HepG2 (cell line): ENCODE measurements at regions not wholly inside any gene's neighbourhood (a gene's known extent, or its start where the extent isn't known, plus 50 kb on each side); places are given as distances from the start of the nearest gene placed in this dataset.

Source experiments
- GFI1 ChIP-seq: sonication (generic); formaldehyde crosslinking; IDR thresholded peaks from 2 replicates; pipeline ENCODE4 v1.5.0; 2020; ENCODE audit warnings: missing genetic modification reagents, mild to moderate bottlenecking, borderline replicate concordance
- GLI4 ChIP-seq: sonication (generic); formaldehyde crosslinking; IDR thresholded peaks from 2 replicates; pipeline ENCODE4 v1.5.1; 2020; ENCODE audit warnings: missing genetic modification reagents, mild to moderate bottlenecking, moderate library complexity, borderline replicate concordance
- HHEX ChIP-seq: IDR thresholded peaks from 2 replicates; pipeline ENCODE4 v1.6.1; 2016; ENCODE audit warnings: control low read depth
- HOXA9 ChIP-seq: sonication (generic); formaldehyde crosslinking; IDR thresholded peaks from 2 replicates; pipeline ENCODE4 v1.8.1; 2022; ENCODE audit warnings: missing genetic modification reagents, mild to moderate bottlenecking, moderate library complexity, borderline replicate concordance
- IKZF4 ChIP-seq: sonication (generic); formaldehyde crosslinking; IDR thresholded peaks from 2 replicates; pipeline ENCODE4 v1.5.1; 2020; ENCODE audit warnings: borderline replicate concordance, mild to moderate bottlenecking, low read depth, missing genetic modification reagents; ENCODE audit errors: not compliant biosample characterization
- KDM5B ChIP-seq: sonication (generic); formaldehyde crosslinking; IDR thresholded peaks from 2 replicates; pipeline ENCODE4 v1.4.0; 2020; ENCODE audit warnings: missing genetic modification reagents, mild to moderate bottlenecking, borderline replicate concordance
- RNF2 ChIP-seq: fragments of 450-650 bp; conservative IDR thresholded peaks from 2 replicates; pipeline ENCODE4 v1.6.1; 2016; ENCODE audit warnings: low read depth
- RXRB ChIP-seq: IDR thresholded peaks from 2 replicates; pipeline ENCODE4 v1.6.1; 2016; ENCODE audit warnings: borderline replicate concordance, missing genetic modification reagents, missing compliant biosample characterization
- ZC3H13 ChIP-seq: sonication (generic); formaldehyde crosslinking; IDR thresholded peaks from 2 replicates; pipeline ENCODE4 v1.8.1; 2023; ENCODE audit warnings: mild to moderate bottlenecking, missing genetic modification reagents, moderate library complexity
- ZNF432 ChIP-seq: sonication (generic); formaldehyde crosslinking; IDR thresholded peaks from 2 replicates; pipeline ENCODE4 v1.5.0; 2020; ENCODE audit warnings: missing genetic modification reagents, mild to moderate bottlenecking, borderline replicate concordance
- ZNF543 ChIP-seq: sonication (generic); formaldehyde crosslinking; IDR thresholded peaks from 2 replicates; pipeline ENCODE4 v1.4.0; 2020; ENCODE audit warnings: mild to moderate bottlenecking, missing genetic modification reagents
- ZNF766 ChIP-seq: sonication (generic); formaldehyde crosslinking; IDR thresholded peaks from 2 replicates; pipeline ENCODE4 v1.5.0; 2020; ENCODE audit warnings: missing genetic modification reagents, borderline replicate concordance
- ZNF850 ChIP-seq: sonication (generic); formaldehyde crosslinking; conservative IDR thresholded peaks from 2 replicates; pipeline ENCODE4 v1.9.0; 2021; ENCODE audit warnings: mild to moderate bottlenecking, missing genetic modification reagents
- TF ChIP-seq, protein P1 (sequence below): sonication (generic); formaldehyde crosslinking; IDR thresholded peaks from 2 replicates; pipeline ENCODE4 v1.4.0; 2020; ENCODE audit warnings: missing genetic modification reagents
- TF ChIP-seq, protein P2 (sequence below): sonication (generic); formaldehyde crosslinking; IDR thresholded peaks from 2 replicates; pipeline ENCODE4 v1.5.0; 2020; ENCODE audit warnings: missing genetic modification reagents
- TF ChIP-seq, protein P3 (sequence below): sonication (generic); formaldehyde crosslinking; IDR thresholded peaks from 2 replicates; pipeline ENCODE4 v1.9.0; 2021; ENCODE audit warnings: missing genetic modification reagents, borderline replicate concordance
- TF ChIP-seq, protein P4 (sequence below): sonication (generic); formaldehyde crosslinking; IDR thresholded peaks from 2 replicates; pipeline ENCODE4 v1.5.0; 2020; ENCODE audit warnings: missing genetic modification reagents, mild to moderate bottlenecking, borderline replicate concordance
- TF ChIP-seq, protein P5 (sequence below): sonication (generic); formaldehyde crosslinking; IDR thresholded peaks from 2 replicates; pipeline ENCODE4 v1.8.1; 2022; ENCODE audit warnings: mild to moderate bottlenecking, missing genetic modification reagents
- TF ChIP-seq, protein P6 (sequence below): sonication (generic); formaldehyde crosslinking; IDR thresholded peaks from 2 replicates; pipeline ENCODE4 v1.9.0; 2022; ENCODE audit warnings: low read depth, missing genetic modification reagents

DNA sequence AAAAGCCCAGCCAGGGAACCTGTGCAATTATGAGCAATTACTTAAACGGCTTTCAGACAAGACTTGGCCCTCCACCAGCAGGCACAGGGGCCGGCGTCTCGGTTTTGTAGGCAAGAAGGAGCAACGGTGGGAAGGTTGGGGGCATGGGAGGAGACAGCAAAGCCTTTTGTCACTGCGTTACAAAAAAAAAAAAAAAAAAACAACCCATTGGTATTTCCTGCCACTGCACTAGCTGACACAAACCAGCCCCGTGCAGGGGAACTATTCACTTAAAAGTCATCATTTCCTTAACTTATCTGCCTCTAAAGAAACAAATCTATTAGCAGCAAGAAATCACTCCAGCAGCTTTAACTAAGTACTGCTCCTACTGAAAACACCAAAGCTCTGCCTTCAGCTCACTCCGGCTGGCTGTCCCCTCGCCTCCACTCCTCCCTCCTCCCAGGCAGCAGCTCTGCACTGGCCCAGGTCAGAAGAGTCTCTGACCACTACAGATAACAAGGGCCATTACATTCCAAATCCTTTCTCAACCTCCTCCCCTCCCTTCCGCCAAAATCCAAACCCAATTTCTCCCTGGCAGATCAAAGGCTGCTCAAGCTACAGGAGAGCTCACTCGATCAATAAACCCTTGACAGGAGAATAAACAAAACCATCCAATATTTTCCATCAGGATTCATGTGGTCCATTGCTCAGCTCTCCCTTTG, 105.2 kb upstream of the CDKN3 start (continued):
- no peak for TF ChIP-seq ZC3H13 (CRISPR knock-in tag)
- TF ChIP-seq ZNF432 (CRISPR knock-in tag), result no peak
- TF ChIP-seq, protein P1, sequence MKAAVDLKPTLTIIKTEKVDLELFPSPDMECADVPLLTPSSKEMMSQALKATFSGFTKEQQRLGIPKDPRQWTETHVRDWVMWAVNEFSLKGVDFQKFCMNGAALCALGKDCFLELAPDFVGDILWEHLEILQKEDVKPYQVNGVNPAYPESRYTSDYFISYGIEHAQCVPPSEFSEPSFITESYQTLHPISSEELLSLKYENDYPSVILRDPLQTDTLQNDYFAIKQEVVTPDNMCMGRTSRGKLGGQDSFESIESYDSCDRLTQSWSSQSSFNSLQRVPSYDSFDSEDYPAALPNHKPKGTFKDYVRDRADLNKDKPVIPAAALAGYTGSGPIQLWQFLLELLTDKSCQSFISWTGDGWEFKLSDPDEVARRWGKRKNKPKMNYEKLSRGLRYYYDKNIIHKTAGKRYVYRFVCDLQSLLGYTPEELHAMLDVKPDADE, result no peak
- TF ChIP-seq ZNF766, result no peak
- TF ChIP-seq, protein P2, sequence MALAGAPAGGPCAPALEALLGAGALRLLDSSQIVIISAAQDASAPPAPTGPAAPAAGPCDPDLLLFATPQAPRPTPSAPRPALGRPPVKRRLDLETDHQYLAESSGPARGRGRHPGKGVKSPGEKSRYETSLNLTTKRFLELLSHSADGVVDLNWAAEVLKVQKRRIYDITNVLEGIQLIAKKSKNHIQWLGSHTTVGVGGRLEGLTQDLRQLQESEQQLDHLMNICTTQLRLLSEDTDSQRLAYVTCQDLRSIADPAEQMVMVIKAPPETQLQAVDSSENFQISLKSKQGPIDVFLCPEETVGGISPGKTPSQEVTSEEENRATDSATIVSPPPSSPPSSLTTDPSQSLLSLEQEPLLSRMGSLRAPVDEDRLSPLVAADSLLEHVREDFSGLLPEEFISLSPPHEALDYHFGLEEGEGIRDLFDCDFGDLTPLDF (CRISPR knock-in tag), result no peak
- no peak for TF ChIP-seq ZNF850 (CRISPR knock-in tag)
- no peak for TF ChIP-seq GLI4 (CRISPR knock-in tag)
- TF ChIP-seq ZNF543 (CRISPR knock-in tag), result no peak
- TF ChIP-seq IKZF4 (CRISPR knock-in tag), result no peak
- TF ChIP-seq, protein P3, sequence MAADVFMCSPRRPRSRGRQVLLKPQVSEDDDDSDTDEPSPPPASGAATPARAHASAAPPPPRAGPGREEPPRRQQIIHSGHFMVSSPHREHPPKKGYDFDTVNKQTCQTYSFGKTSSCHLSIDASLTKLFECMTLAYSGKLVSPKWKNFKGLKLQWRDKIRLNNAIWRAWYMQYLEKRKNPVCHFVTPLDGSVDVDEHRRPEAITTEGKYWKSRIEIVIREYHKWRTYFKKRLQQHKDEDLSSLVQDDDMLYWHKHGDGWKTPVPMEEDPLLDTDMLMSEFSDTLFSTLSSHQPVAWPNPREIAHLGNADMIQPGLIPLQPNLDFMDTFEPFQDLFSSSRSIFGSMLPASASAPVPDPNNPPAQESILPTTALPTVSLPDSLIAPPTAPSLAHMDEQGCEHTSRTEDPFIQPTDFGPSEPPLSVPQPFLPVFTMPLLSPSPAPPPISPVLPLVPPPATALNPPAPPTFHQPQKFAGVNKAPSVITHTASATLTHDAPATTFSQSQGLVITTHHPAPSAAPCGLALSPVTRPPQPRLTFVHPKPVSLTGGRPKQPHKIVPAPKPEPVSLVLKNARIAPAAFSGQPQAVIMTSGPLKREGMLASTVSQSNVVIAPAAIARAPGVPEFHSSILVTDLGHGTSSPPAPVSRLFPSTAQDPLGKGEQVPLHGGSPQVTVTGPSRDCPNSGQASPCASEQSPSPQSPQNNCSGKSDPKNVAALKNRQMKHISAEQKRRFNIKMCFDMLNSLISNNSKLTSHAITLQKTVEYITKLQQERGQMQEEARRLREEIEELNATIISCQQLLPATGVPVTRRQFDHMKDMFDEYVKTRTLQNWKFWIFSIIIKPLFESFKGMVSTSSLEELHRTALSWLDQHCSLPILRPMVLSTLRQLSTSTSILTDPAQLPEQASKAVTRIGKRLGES (CRISPR knock-in tag), result no peak
- TF ChIP-seq, protein P4, sequence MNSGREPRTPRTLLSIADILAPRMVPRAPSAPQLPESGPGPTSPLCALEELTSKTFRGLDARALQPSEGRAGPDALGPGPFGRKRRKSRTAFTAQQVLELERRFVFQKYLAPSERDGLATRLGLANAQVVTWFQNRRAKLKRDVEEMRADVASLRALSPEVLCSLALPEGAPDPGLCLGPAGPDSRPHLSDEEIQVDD, result no peak
- TF ChIP-seq, protein P5, sequence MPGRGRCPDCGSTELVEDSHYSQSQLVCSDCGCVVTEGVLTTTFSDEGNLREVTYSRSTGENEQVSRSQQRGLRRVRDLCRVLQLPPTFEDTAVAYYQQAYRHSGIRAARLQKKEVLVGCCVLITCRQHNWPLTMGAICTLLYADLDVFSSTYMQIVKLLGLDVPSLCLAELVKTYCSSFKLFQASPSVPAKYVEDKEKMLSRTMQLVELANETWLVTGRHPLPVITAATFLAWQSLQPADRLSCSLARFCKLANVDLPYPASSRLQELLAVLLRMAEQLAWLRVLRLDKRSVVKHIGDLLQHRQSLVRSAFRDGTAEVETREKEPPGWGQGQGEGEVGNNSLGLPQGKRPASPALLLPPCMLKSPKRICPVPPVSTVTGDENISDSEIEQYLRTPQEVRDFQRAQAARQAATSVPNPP (CRISPR knock-in tag), result no peak
- peak; percentile 84 for TF ChIP-seq GFI1 (CRISPR knock-in tag)
- no peak for TF ChIP-seq KDM5B (CRISPR knock-in tag)
- TF ChIP-seq RNF2, result no peak
- TF ChIP-seq HOXA9, result no peak
- TF ChIP-seq HHEX (CRISPR knock-in tag), result no peak
- TF ChIP-seq RXRB (CRISPR knock-in tag), result peak; percentile 76
- TF ChIP-seq, protein P6, sequence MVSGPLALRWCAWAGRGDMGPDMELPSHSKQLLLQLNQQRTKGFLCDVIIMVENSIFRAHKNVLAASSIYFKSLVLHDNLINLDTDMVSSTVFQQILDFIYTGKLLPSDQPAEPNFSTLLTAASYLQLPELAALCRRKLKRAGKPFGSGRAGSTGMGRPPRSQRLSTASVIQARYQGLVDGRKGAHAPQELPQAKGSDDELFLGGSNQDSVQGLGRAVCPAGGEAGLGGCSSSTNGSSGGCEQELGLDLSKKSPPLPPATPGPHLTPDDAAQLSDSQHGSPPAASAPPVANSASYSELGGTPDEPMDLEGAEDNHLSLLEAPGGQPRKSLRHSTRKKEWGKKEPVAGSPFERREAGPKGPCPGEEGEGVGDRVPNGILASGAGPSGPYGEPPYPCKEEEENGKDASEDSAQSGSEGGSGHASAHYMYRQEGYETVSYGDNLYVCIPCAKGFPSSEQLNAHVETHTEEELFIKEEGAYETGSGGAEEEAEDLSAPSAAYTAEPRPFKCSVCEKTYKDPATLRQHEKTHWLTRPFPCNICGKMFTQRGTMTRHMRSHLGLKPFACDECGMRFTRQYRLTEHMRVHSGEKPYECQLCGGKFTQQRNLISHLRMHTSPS, result no peak
